Dermis microvascular lymphatic vessel endothelial cell (primary cell): ENCODE measurements at regions not wholly inside any gene's neighbourhood (a gene's known extent, or its start where the extent isn't known, plus 50 kb on each side); places are given as distances from the start of the nearest gene placed in this dataset.
"Not testable (repeated sequence)": the region's sequence is repeated elsewhere in the genome, so short reads cannot be mapped to it uniquely, and the experiment has no call there.

Source experiments
- DNase-seq, 2 donors: peaks; one replicate each; pipeline versions ENCODE4 v3.0.0 to v3.0.0-alpha.2; 2010; ENCODE audit warnings: low read depth in 2 of 2

GRCh38 chr6:11961923-11962322, 50.2 kb upstream of the HIVEP1 start:
- no peak for DNase-seq

GRCh38 chr6:11960909-11961779, 51.0 kb upstream of the HIVEP1 start:
- peak in 1 of 2 donors; percentile 23 for DNase-seq

GRCh38 chr6:11956781-11957180, 55.3 kb upstream of the HIVEP1 start:
- DNase-seq = no peak

- no peak for DNase-seq
These were observed 58.5 kb upstream of the HIVEP1 start for GRCh38 chr6:11953641-11954040.

- no peak for DNase-seq
These were observed 59.8 kb upstream of the HIVEP1 start for GRCh38 chr6:11952316-11952715.

- DNase-seq = no peak
These were observed 60.2 kb upstream of the HIVEP1 start for GRCh38 chr6:11951868-11952267.

GRCh38 chr6:11950109-11950508, 62.0 kb upstream of the HIVEP1 start:
- DNase-seq = no peak

GRCh38 chr6:11947575-11947974, 64.5 kb upstream of the HIVEP1 start:
- DNase-seq = no peak

GRCh38 chr6:11947063-11947462, 65.0 kb upstream of the HIVEP1 start:
- DNase-seq = no peak

GRCh38 chr6:11944111-11944510, 68.0 kb upstream of the HIVEP1 start:
- DNase-seq = no peak

- DNase-seq = no peak
These were observed 69.1 kb upstream of the HIVEP1 start for GRCh38 chr6:11943060-11943459.

GRCh38 chr6:11942185-11942864, 69.8 kb upstream of the HIVEP1 start:
- no peak for DNase-seq

- not testable (repeated sequence) for DNase-seq
These were observed 71.5 kb upstream of the HIVEP1 start for GRCh38 chr6:11940532-11941166.

- peak in 1 of 2 donors; percentile 82 for DNase-seq
These were observed 73.7 kb upstream of the HIVEP1 start for GRCh38 chr6:11938285-11938890.

- no peak for DNase-seq
These were observed 77.5 kb upstream of the HIVEP1 start for GRCh38 chr6:11934638-11935037.

GRCh38 chr6:11932892-11933291, 79.2 kb upstream of the HIVEP1 start:
- not testable (repeated sequence) for DNase-seq

GRCh38 chr6:11931296-11932035, 80.6 kb upstream of the HIVEP1 start:
- no peak for DNase-seq

- not testable (repeated sequence) for DNase-seq
These were observed 81.3 kb upstream of the HIVEP1 start for GRCh38 chr6:11930834-11931233.

- no peak for DNase-seq
These were observed 81.9 kb upstream of the HIVEP1 start for GRCh38 chr6:11930240-11930639.

- DNase-seq = no peak
These were observed 82.8 kb upstream of the HIVEP1 start for GRCh38 chr6:11929241-11929835.
